ENCODE measurements at regions not wholly inside any gene's neighbourhood (a gene's known extent, or its start where the extent isn't known, plus 50 kb on each side); places are given as distances from the start of the nearest gene placed in this dataset.
A peak's percentile ranks its signal among the peaks of the same experiment; 100 is the strongest.

DNA sequence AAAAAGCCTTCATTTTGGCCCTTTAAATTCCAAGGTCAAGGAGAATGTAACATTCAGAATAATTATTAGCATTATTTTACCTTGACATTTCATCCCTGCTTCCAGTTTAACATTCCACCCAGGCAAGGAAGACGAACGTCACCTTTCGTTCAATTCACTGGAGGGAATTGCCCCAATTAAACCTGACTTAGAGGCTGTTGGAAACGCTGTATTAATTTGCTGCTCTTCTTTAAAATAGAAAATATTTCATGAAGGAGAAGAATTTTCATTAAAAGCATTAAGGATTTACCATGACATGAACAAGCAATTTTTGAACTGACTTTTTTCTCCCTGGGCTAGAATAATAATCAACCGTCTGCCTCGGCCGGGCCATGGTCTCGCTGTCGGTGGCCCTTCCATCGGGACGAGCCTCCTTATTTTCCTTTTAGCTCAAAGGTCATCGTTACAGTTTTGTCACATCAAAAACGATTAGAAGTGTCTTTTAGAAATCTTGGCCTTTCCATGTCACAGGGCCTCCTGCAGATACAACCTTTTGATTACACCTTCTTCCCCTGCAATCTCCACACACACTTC, 282.9 kb upstream of the SOX4 start:
- no peaks in the 10 kb centered on the region for H3K36me3 ChIP-seq (ENCODE audit: control insufficient read depth, insufficient read depth, low read length)
- no peak overlapping the region for H3K9ac ChIP-seq (ENCODE audit: low read length)
- H3K27ac ChIP-seq (ENCODE audit: low read depth, low read length): no peak overlapping the region
- H3K4me1 ChIP-seq (ENCODE audit: control insufficient read depth, insufficient read depth, low read length): peaks cover 7% of the 10 kb centered on the region; the same call in 1 of the 2 replicates
- no peaks in the 10 kb centered on the region for H3K9me3 ChIP-seq (ENCODE audit: control insufficient read depth, insufficient read depth, low read depth, low read length)
- H3K27me3 ChIP-seq (ENCODE audit: control insufficient read depth, insufficient read depth, low read length): no peaks in the 10 kb centered on the region
- H3K4me3 ChIP-seq (ENCODE audit: low read depth, low read length): no peak overlapping the region

DNA sequence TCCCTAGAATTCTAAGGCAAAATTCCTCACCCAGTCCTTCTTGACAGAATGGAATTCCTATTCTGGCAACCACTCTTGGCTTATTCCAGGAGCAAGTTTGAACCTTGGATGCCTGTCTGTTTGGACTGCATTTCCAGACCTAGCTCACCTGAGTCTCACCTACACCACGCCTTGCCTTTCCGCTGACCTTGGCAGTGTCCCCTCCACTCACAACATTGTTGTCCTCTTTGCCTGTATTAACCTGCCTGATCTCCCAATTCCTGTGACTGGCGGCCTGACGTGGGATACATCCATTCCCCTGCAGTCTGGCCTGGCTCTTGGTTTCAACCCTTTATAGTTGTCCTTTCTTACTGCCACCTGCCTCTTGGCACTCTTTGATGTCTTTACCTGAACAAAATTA, 281.4 kb upstream of the SOX4 start:
- Histone ChIP-seq H3K4me1 (ENCODE audit: control insufficient read depth, insufficient read depth, low read length) (peaks cover 7% of the 10 kb centered on the region; the same call in 1 of the 2 replicates), H3K4me3 (ENCODE audit: low read depth, low read length) (no peak overlapping the region), H3K27ac (ENCODE audit: low read depth, low read length) (no peak overlapping the region), H3K9ac (ENCODE audit: low read length) (no peak overlapping the region), H3K36me3 (ENCODE audit: control insufficient read depth, insufficient read depth, low read length) (no peaks in the 10 kb centered on the region), H3K9me3 (ENCODE audit: control insufficient read depth, insufficient read depth, low read depth, low read length) (no peaks in the 10 kb centered on the region), H3K27me3 (ENCODE audit: control insufficient read depth, insufficient read depth, low read length) (no peaks in the 10 kb centered on the region)

DNA sequence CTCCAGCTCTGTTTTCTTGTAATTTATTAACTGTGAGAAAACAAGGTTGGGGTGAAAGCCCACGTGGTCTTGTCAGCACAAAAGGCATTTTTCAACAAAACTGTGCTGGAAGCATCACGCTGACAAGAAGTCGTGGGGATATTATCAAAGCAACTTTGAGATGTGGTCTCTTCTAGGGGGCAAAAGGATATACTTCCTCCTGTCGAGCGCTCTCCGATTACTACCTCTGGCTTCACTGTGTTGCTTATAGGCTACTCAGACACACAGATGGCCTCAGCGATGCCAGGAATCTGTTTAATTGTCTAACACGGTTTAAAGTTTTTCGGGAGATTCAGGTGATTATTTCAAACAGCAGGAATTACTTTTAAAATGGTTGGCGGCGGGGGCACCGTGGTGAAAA, 275.9 kb upstream of the SOX4 start:
- Histone ChIP-seq H3K9me3 (ENCODE audit: control insufficient read depth, insufficient read depth, low read depth, low read length) (no peaks in the 10 kb centered on the region), H3K27me3 (ENCODE audit: control insufficient read depth, insufficient read depth, low read length) (no peaks in the 10 kb centered on the region), H3K4me1 (ENCODE audit: control insufficient read depth, insufficient read depth, low read length) (no peaks in the 10 kb centered on the region), H3K36me3 (ENCODE audit: control insufficient read depth, insufficient read depth, low read length) (no peaks in the 10 kb centered on the region), H3K27ac (ENCODE audit: low read depth, low read length) (no peak overlapping the region; the same call in 1 of the 2 replicates), H3K9ac (ENCODE audit: low read length) (no peak overlapping the region), H3K4me3 (ENCODE audit: low read depth, low read length) (no peak overlapping the region)

DNA sequence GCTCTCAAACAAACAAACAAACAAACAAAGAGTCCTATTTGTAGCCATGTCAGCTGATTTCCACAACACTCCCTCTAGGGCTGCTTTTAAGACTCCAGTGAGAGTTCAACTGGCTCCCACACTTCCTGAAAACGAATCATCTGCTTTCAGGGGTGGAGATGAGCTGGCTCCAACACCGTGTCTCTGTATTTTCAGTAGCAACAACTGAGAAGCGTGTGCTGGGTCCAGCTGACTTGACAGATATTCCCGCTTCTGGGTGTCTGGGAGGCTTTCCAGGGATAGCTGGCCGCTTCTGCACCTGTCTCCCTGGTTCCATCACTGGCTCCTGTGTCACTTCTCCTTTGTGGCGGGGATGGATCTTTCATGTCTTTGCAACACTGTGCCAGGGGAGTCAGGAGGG, 272.5 kb upstream of the SOX4 start:
- H3K27me3 ChIP-seq (ENCODE audit: control insufficient read depth, insufficient read depth, low read length): no peaks in the 10 kb centered on the region
- H3K27ac ChIP-seq (ENCODE audit: low read depth, low read length): no peak overlapping the region
- no peak overlapping the region for H3K4me3 ChIP-seq (ENCODE audit: low read depth, low read length)
- no peaks in the 10 kb centered on the region for H3K9me3 ChIP-seq (ENCODE audit: control insufficient read depth, insufficient read depth, low read depth, low read length)
- no peaks in the 10 kb centered on the region for H3K36me3 ChIP-seq (ENCODE audit: control insufficient read depth, insufficient read depth, low read length)
- no peak overlapping the region for H3K9ac ChIP-seq (ENCODE audit: low read length)
- H3K4me1 ChIP-seq (ENCODE audit: control insufficient read depth, insufficient read depth, low read length): no peaks in the 10 kb centered on the region

DNA sequence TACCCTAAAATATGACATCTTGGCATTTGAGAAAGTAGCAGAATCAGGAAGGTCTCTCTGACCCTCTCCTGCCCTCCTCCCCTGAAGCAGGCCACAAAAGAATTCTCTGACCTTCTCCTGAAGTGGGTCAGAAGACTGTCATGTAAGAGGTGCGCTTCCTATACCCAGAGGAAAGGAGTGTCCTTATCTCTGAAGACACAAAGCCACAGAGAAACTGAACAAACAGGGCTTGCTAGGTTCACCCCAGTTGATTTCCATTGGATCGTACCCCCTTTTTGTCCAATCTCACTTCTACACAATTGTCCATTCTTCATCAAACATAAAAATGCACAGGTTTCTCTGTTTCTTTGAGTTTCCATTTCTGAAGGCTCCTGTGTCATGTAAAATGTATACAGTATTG, 272.0 kb upstream of the SOX4 start:
- Histone ChIP-seq H3K4me1 (ENCODE audit: control insufficient read depth, insufficient read depth, low read length) (no peaks in the 10 kb centered on the region), H3K9ac (ENCODE audit: low read length) (no peak overlapping the region), H3K27me3 (ENCODE audit: control insufficient read depth, insufficient read depth, low read length) (no peaks in the 10 kb centered on the region), H3K4me3 (ENCODE audit: low read depth, low read length) (no peak overlapping the region), H3K9me3 (ENCODE audit: control insufficient read depth, insufficient read depth, low read depth, low read length) (no peaks in the 10 kb centered on the region), H3K27ac (ENCODE audit: low read depth, low read length) (no peak overlapping the region), H3K36me3 (ENCODE audit: control insufficient read depth, insufficient read depth, low read length) (no peaks in the 10 kb centered on the region)

DNA sequence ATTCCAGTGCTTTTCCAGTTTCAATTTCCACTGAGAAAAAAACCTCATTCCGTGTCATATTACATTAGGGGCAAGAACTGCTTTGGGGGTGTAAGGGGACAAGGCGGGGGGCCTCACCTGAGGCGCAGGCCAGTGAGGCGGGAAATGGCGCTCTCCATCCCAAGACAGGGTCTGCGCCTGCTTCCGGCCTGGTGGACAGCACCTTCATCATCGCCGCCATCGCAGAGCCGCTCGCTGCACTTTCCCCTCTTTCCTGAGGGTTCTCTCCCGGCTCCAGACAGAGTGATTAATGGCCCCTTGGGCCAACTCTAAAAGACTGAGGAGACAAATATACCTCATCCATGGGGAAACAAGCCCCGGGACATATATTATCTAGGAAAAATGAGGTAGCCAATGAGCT, 270.0 kb upstream of the SOX4 start:
- H3K4me3 ChIP-seq (ENCODE audit: low read depth, low read length): no peak overlapping the region
- no peak overlapping the region for H3K9ac ChIP-seq (ENCODE audit: low read length)
- no peaks in the 10 kb centered on the region for H3K9me3 ChIP-seq (ENCODE audit: control insufficient read depth, insufficient read depth, low read depth, low read length)
- no peak overlapping the region for H3K27ac ChIP-seq (ENCODE audit: low read depth, low read length)
- H3K4me1 ChIP-seq (ENCODE audit: control insufficient read depth, insufficient read depth, low read length): peaks cover 11% of the 10 kb centered on the region
- no peaks in the 10 kb centered on the region for H3K36me3 ChIP-seq (ENCODE audit: control insufficient read depth, insufficient read depth, low read length)
- H3K27me3 ChIP-seq (ENCODE audit: control insufficient read depth, insufficient read depth, low read length): no peaks in the 10 kb centered on the region

DNA sequence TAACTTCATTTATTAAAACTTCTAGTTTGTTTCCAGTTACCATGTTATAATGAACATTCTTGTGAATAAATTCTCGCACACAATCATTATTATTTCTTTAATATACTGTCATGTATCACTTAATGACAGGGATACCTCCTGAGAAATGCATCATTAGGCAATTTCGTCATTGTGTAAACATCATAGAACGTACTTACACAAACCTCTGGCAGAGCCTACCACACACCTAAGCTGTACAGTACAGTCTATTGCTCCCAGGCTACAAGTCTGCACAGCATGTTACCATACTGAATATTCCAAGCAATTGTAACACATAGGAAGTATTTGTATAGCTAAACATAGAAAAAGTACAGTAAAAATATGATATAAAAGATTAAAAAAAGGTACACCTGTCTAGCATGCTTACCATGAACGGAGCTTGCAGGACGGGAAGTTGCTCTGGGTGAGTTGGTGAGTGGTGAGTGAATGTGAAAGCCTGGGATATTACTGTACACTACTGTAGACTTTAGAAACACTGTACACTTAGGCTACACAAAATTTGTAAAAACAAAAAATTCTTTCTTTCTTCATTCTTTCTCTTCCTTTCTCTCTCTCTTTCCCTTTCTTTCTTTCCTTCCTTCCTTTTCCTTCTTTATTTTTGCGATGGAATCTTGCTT, 268.2 kb upstream of the SOX4 start:
- Histone ChIP-seq H3K27me3 (ENCODE audit: control insufficient read depth, insufficient read depth, low read length) (no peaks in the 10 kb centered on the region), H3K9me3 (ENCODE audit: control insufficient read depth, insufficient read depth, low read depth, low read length) (no peaks in the 10 kb centered on the region), H3K4me1 (ENCODE audit: control insufficient read depth, insufficient read depth, low read length) (peaks cover 11% of the 10 kb centered on the region), H3K9ac (ENCODE audit: low read length) (no peak overlapping the region), H3K27ac (ENCODE audit: low read depth, low read length) (no peak overlapping the region), H3K36me3 (ENCODE audit: control insufficient read depth, insufficient read depth, low read length) (no peaks in the 10 kb centered on the region), H3K4me3 (ENCODE audit: low read depth, low read length) (no peak overlapping the region)

DNA sequence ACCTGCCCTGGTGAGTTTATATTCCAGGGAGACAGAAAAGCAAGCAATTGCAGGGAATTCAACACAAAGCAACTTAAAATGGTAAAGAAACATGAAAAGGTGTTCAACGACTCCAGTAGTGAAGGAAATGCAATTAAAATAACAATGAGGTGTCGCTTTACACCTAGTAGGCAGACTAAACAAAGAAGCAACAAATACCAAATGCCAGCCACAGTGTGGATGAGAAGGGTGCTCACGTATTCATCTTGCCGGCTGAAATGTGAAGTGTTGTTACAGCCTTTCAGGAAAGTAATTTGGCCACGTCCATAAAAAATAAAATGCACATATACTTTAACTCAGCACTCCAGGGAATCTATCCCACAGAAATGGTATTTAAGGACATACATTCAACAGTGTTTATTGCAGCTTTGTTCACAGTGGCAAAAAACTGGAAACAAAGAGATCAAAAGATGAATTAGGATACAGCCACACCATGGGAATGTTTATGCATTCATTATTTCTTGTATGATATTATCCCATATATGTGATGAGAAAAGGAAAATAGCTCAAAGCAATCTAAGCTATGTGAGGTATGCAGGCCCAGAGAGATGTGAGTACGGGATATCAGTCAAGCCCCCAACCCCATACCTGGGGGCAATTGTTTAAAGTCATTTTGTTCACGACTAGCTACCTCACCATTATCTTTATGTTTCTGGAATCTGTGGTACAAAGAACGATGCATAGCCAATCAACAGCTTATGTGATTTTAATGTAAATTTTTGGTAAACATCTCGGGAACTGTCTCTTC, 266.0 kb upstream of the SOX4 start:
- peak overlapping the region; percentile 43 for H3K9ac ChIP-seq (ENCODE audit: low read length)
- peak overlapping the region; percentile 7; the same call in 1 of the 2 replicates for H3K4me3 ChIP-seq (ENCODE audit: low read depth, low read length)
- H3K36me3 ChIP-seq (ENCODE audit: control insufficient read depth, insufficient read depth, low read length): no peaks in the 10 kb centered on the region
- no peaks in the 10 kb centered on the region for H3K9me3 ChIP-seq (ENCODE audit: control insufficient read depth, insufficient read depth, low read depth, low read length)
- H3K27me3 ChIP-seq (ENCODE audit: control insufficient read depth, insufficient read depth, low read length): no peaks in the 10 kb centered on the region
- peak overlapping the region; percentile 77 for H3K27ac ChIP-seq (ENCODE audit: low read depth, low read length)
- H3K4me1 ChIP-seq (ENCODE audit: control insufficient read depth, insufficient read depth, low read length): peaks cover 11% of the 10 kb centered on the region

DNA sequence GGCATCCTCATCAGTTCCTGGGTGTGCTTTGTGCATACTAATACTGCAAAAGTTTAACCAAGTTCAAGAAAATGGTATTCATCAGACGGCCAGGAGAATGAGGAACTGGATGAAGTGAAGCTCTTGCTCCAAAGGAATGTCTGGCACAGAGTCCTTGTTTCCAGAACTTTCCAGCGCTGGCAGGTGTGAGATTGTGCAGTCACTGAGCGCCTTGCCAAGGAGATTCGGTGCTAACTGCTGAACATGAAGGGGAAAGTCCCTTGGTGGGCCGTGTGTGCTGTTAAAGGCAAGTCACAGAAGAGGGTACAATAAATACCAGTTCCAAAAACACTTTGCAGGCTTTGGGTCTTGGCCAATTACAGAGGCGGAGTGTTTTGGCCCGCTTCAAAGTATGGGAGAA, 262.3 kb upstream of the SOX4 start:
- peaks cover 17% of the 10 kb centered on the region for H3K4me1 ChIP-seq (ENCODE audit: control insufficient read depth, insufficient read depth, low read length)
- H3K27ac ChIP-seq (ENCODE audit: low read depth, low read length): no peak overlapping the region
- H3K9ac ChIP-seq (ENCODE audit: low read length): no peak overlapping the region
- no peaks in the 10 kb centered on the region for H3K27me3 ChIP-seq (ENCODE audit: control insufficient read depth, insufficient read depth, low read length)
- H3K4me3 ChIP-seq (ENCODE audit: low read depth, low read length): no peak overlapping the region
- no peaks in the 10 kb centered on the region for H3K36me3 ChIP-seq (ENCODE audit: control insufficient read depth, insufficient read depth, low read length)
- no peaks in the 10 kb centered on the region for H3K9me3 ChIP-seq (ENCODE audit: control insufficient read depth, insufficient read depth, low read depth, low read length)

DNA sequence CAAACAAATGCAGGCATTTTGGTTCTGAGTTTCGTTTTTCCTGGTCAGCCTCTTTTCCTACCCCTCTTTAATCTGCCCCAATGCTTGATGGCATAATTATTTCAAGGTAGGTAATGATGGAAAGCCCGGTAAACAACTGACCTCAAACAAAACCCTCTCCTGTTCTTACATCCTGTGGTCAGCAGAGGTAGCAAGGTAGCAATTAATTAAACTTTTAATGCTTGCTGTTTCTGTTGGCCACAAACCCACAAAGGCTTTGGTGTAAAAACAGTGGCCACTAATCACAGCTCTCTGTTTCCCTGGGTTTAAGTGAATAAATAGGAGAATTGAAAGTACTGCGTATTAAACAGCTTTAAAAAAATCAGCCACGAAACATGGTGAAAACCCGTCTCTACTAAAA, 261.5 kb upstream of the SOX4 start:
- no peak overlapping the region for H3K27ac ChIP-seq (ENCODE audit: low read depth, low read length)
- H3K27me3 ChIP-seq (ENCODE audit: control insufficient read depth, insufficient read depth, low read length): no peaks in the 10 kb centered on the region
- H3K4me1 ChIP-seq (ENCODE audit: control insufficient read depth, insufficient read depth, low read length): peaks cover 13% of the 10 kb centered on the region
- no peak overlapping the region for H3K4me3 ChIP-seq (ENCODE audit: low read depth, low read length)
- H3K9me3 ChIP-seq (ENCODE audit: control insufficient read depth, insufficient read depth, low read depth, low read length): 0 out of 2 replicates have a peak, but pooled peaks cover 5% of the 10 kb centered on the region
- no peaks in the 10 kb centered on the region for H3K36me3 ChIP-seq (ENCODE audit: control insufficient read depth, insufficient read depth, low read length)
- H3K9ac ChIP-seq (ENCODE audit: low read length): no peak overlapping the region

DNA sequence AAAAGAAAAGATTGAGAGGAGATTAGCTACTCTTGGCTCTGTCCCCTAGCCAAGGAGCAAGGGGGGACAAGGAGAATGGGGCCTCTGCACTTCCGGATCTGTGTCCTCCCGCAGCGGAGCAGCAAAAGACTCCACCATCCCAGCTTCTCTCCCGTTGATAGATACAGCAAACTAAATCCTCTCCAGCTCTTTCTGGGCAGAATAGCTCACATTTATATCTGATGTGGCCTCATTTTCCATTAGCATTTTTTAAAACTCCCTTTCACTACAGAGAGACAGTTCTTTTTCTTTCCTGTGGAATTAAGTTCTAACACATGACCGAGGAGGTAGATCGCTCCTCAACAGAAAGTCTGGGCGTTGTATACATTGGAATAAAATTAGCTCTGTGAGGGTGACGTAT, 260.9 kb upstream of the SOX4 start:
- H3K4me1 ChIP-seq (ENCODE audit: control insufficient read depth, insufficient read depth, low read length): peaks cover 8% of the 10 kb centered on the region
- no peak overlapping the region for H3K9ac ChIP-seq (ENCODE audit: low read length)
- no peaks in the 10 kb centered on the region for H3K36me3 ChIP-seq (ENCODE audit: control insufficient read depth, insufficient read depth, low read length)
- H3K27me3 ChIP-seq (ENCODE audit: control insufficient read depth, insufficient read depth, low read length): no peaks in the 10 kb centered on the region
- peaks cover 8% of the 10 kb centered on the region; the same call in 1 of the 2 replicates for H3K9me3 ChIP-seq (ENCODE audit: control insufficient read depth, insufficient read depth, low read depth, low read length)
- no peak overlapping the region for H3K4me3 ChIP-seq (ENCODE audit: low read depth, low read length)
- no peak overlapping the region for H3K27ac ChIP-seq (ENCODE audit: low read depth, low read length)

Measured in HUES6 (cell line).